ENCODE measurements at regions not wholly inside any gene's neighbourhood (a gene's known extent, or its start where the extent isn't known, plus 50 kb on each side); places are given as distances from the start of the nearest gene placed in this dataset.

- TF ChIP-seq POLR2AphosphoS5 (IDR thresholded peaks at IDR 0.05) (no peak), CTCF (IDR thresholded peaks at IDR 0.05) (no peak), POLR2A (IDR thresholded peaks at IDR 0.05) (no peak)
Measured at GRCh38 chr13:19085258-19085657, 96.4 kb downstream of the TUBA3C start.

Data from gastroesophageal sphincter (tissue), 3 donors.